ENCODE measurements at regions not wholly inside any gene's neighbourhood (a gene's known extent, or its start where the extent isn't known, plus 50 kb on each side); places are given as distances from the start of the nearest gene placed in this dataset.

GRCh38 chr1:185487026-185487425 is 170.0 kb upstream of the IVNS1ABP start:
- H3K9me2 ChIP-seq (ENCODE audit: low read depth, low read length): no peaks in the 10 kb centered on the region
- H3K9me3 ChIP-seq (ENCODE audit: low read length): no peaks in the 10 kb centered on the region
- H3K79me2 ChIP-seq (ENCODE audit: insufficient read depth, low read length): no peaks in the 10 kb centered on the region
- no peaks in the 10 kb centered on the region for H3K36me3 ChIP-seq (ENCODE audit: insufficient read depth, low read length)
- H3K27me3 ChIP-seq (ENCODE audit: insufficient read depth, low read length): no peaks in the 10 kb centered on the region
- H3K4me3 ChIP-seq (ENCODE audit: low read depth, low read length, poor library complexity, severe bottlenecking): no peak overlapping the region
- no peaks in the 10 kb centered on the region for H3F3A ChIP-seq (ENCODE audit: insufficient read depth, low read length)
- no peak overlapping the region for H3K4me2 ChIP-seq (ENCODE audit: low read length)
- H4K20me1 ChIP-seq (ENCODE audit: insufficient read depth, low read length): no peaks in the 10 kb centered on the region
- H3K9ac ChIP-seq (ENCODE audit: low read length): no peak overlapping the region
- no peaks in the 10 kb centered on the region for H3K4me1 ChIP-seq (ENCODE audit: insufficient read depth, low read length, severe bottlenecking)
- H3K27ac ChIP-seq (ENCODE audit: low read depth, low read length, poor library complexity, severe bottlenecking): no peak overlapping the region
- no peak overlapping the region for H2AFZ ChIP-seq (ENCODE audit: low read length)
- no peak for TF ChIP-seq EZH2 (IDR thresholded peaks at IDR 0.05; ENCODE audit: borderline replicate concordance, low read length)
- no peak for TF ChIP-seq CTCF (IDR thresholded peaks at IDR 0.05; ENCODE audit: low read length)

DNA sequence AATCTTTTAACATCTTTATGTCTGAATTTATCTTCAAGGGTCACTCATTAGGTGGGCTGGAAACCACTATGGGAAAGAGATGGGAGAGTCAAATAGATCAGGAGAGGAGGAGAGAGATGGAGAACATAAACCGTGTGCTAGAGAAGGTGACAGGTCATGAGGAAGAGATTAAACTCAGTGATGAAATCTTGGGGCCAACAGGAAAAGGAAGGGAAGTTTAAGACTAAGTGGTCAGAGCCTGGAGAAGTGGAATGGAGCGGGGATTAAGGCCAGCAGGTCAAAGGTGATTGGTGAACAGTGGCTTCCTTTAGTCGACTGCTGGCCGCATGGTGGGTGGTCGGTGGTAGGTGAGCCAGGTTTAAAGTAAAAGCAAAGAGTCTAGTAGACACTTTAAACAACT is 169.3 kb upstream of the IVNS1ABP start:
- H4K20me1 ChIP-seq (ENCODE audit: insufficient read depth, low read length): no peaks in the 10 kb centered on the region
- H3K4me2 ChIP-seq (ENCODE audit: low read length): no peak overlapping the region
- H3K27ac ChIP-seq (ENCODE audit: low read depth, low read length, poor library complexity, severe bottlenecking): no peak overlapping the region
- H3K4me1 ChIP-seq (ENCODE audit: insufficient read depth, low read length, severe bottlenecking): no peaks in the 10 kb centered on the region
- H3K4me3 ChIP-seq (ENCODE audit: low read depth, low read length, poor library complexity, severe bottlenecking): no peak overlapping the region
- H3K27me3 ChIP-seq (ENCODE audit: insufficient read depth, low read length): no peaks in the 10 kb centered on the region
- H3K9me3 ChIP-seq (ENCODE audit: low read length): no peaks in the 10 kb centered on the region
- no peak overlapping the region for H2AFZ ChIP-seq (ENCODE audit: low read length)
- no peaks in the 10 kb centered on the region for H3K9me2 ChIP-seq (ENCODE audit: low read depth, low read length)
- TF ChIP-seq EZH2 (IDR thresholded peaks at IDR 0.05; ENCODE audit: borderline replicate concordance, low read length): no peak
- TF ChIP-seq CTCF (IDR thresholded peaks at IDR 0.05; ENCODE audit: low read length): no peak
- H3K36me3 ChIP-seq (ENCODE audit: insufficient read depth, low read length): no peaks in the 10 kb centered on the region
- H3K9ac ChIP-seq (ENCODE audit: low read length): no peak overlapping the region
- H3F3A ChIP-seq (ENCODE audit: insufficient read depth, low read length): no peaks in the 10 kb centered on the region
- no peaks in the 10 kb centered on the region for H3K79me2 ChIP-seq (ENCODE audit: insufficient read depth, low read length)

DNA sequence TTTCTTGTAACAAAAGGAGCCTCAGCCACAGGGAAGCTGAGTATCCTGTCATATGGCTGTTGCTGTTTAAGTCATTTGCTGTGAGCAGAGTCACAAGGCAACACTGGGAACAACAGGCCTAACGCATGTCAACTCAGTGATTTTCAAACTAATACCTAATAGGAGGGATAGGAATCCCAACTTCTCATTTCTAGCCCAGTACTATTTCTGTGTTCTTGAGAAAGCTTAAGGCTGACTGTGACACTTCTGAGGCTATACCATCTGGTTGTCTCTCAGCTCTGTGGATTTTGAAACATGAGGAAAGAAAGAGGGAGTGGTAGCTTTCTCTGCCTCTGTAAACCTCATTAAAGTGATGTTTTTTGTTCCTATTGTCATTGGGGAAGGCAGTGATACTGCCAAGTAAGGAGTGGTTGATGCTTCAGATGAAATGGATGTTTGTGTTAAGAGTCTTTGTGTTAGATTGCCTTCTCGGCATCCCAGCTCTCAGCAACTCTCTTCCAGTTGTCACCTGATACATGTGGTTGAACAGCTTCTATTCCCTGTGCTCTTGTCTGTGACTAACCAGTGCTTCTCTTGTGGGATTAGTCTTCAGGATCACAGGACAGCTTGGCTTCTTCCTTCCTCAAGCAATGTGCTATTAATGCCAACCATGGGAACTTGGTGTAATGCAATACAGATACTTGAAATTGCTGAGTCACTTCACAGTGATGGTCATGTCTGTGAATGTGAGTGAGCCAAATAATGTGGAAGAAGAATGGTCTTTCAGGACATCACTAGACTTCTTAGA is 166.8 kb upstream of the IVNS1ABP start:
- Histone ChIP-seq H4K20me1 (ENCODE audit: insufficient read depth, low read length) (no peaks in the 10 kb centered on the region), H3F3A (ENCODE audit: insufficient read depth, low read length) (no peaks in the 10 kb centered on the region), H3K9me2 (ENCODE audit: low read depth, low read length) (no peaks in the 10 kb centered on the region), H3K27me3 (ENCODE audit: insufficient read depth, low read length) (no peaks in the 10 kb centered on the region), H3K27ac (ENCODE audit: low read depth, low read length, poor library complexity, severe bottlenecking) (no peak overlapping the region), H3K9ac (ENCODE audit: low read length) (no peak overlapping the region), H3K9me3 (ENCODE audit: low read length) (no peaks in the 10 kb centered on the region), H3K4me3 (ENCODE audit: low read depth, low read length, poor library complexity, severe bottlenecking) (no peak overlapping the region), H3K36me3 (ENCODE audit: insufficient read depth, low read length) (no peaks in the 10 kb centered on the region), H2AFZ (ENCODE audit: low read length) (no peak overlapping the region), H3K4me1 (ENCODE audit: insufficient read depth, low read length, severe bottlenecking) (no peaks in the 10 kb centered on the region), H3K4me2 (ENCODE audit: low read length) (no peak overlapping the region), H3K79me2 (ENCODE audit: insufficient read depth, low read length) (no peaks in the 10 kb centered on the region)
- TF ChIP-seq EZH2 (IDR thresholded peaks at IDR 0.05; ENCODE audit: borderline replicate concordance, low read length) (no peak), CTCF (IDR thresholded peaks at IDR 0.05; ENCODE audit: low read length) (no peak)
